ENCODE measurements at regions not wholly inside any gene's neighbourhood (a gene's known extent, or its start where the extent isn't known, plus 50 kb on each side); places are given as distances from the start of the nearest gene placed in this dataset.

GRCh38 chr1:168640836-168641235 lies 64.4 kb downstream of the XCL1 start:
- H3K23ac ChIP-seq (ENCODE audit: low read depth, low read length) = no peak overlapping the region
- no peak for DNase-seq
- H2AK5ac ChIP-seq (ENCODE audit: low read depth, low read length) = no peak overlapping the region
- no peak overlapping the region for H4K8ac ChIP-seq (ENCODE audit: low read depth in 2 of 2, low read length in 2 of 2)
- H3K9ac ChIP-seq (ENCODE audit: low read depth, low read length) = no peak overlapping the region
- no CpG with 5 or more reads among the region's 3 CpGs for WGBS, 2 experiments (ENCODE audit: extremely low coverage in 2 of 2, insufficient read length in 1 of 2)
- POLR2A ChIA-PET (ENCODE audit: unreplicated experiment) = no interaction called here
- no TSS peak for BruUV-seq (replicated peaks)
- H2BK20ac ChIP-seq (ENCODE audit: low read depth, low read length) = no peak overlapping the region
- H3K9me3 ChIP-seq (ENCODE audit: control insufficient read depth, insufficient read depth, low read length) = no peaks in the 10 kb centered on the region
- no peak overlapping the region for H2BK120ac ChIP-seq (ENCODE audit: low read depth, low read length)
- dilution Hi-C loops (cut with HindIII; ENCODE audit: low sequenced_read_pairs, unreplicated experiment) = no loop called here
- in situ Hi-C loops (cut with MboI; ENCODE audit: low sequenced_read_pairs) = no loop called here
- no peak overlapping the region for H2AK9ac ChIP-seq (replicated peaks; ENCODE audit: low read depth, low read length, poor library complexity)
- H3K27ac ChIP-seq (ENCODE audit: insufficient read depth, low read length) = no peak overlapping the region
- intact Hi-C loops (cut with micrococcal nuclease) = no loop called here
- ATAC-seq (ENCODE audit: low read depth) = no peak
- TF ChIP-seq RCOR1 (IDR thresholded peaks at IDR 0.05; ENCODE audit: insufficient replicate concordance, low read length) (no peak), CTCF (conservative IDR thresholded peaks at IDR 0.05; ENCODE audit: low read depth, low read length) (no peak), RAD21 (IDR thresholded peaks at IDR 0.05; ENCODE audit: low read length) (no peak), MXI1 (IDR thresholded peaks at IDR 0.05; ENCODE audit: borderline replicate concordance, low read depth, low read length) (no peak), BHLHE40 (IDR thresholded peaks at IDR 0.05; ENCODE audit: low read depth, low read length) (no peak), SMC3 (IDR thresholded peaks at IDR 0.05; ENCODE audit: low read depth, low read length) (no peak), FOS (IDR thresholded peaks at IDR 0.05; ENCODE audit: low read depth, low read length) (no peak), MAZ (IDR thresholded peaks at IDR 0.05; ENCODE audit: borderline replicate concordance, low read depth, low read length) (no peak), POLR2A (IDR thresholded peaks at IDR 0.05; ENCODE audit: low read depth, low read length) (no peak), CEBPB (IDR thresholded peaks at IDR 0.05; ENCODE audit: low read depth, low read length) (no peak), CHD1 (IDR thresholded peaks at IDR 0.05; ENCODE audit: low read depth, low read length) (no peak), RFX5 (IDR thresholded peaks at IDR 0.05; ENCODE audit: low read depth, low read length) (no peak)
- TF ChIP-seq, protein P1, sequence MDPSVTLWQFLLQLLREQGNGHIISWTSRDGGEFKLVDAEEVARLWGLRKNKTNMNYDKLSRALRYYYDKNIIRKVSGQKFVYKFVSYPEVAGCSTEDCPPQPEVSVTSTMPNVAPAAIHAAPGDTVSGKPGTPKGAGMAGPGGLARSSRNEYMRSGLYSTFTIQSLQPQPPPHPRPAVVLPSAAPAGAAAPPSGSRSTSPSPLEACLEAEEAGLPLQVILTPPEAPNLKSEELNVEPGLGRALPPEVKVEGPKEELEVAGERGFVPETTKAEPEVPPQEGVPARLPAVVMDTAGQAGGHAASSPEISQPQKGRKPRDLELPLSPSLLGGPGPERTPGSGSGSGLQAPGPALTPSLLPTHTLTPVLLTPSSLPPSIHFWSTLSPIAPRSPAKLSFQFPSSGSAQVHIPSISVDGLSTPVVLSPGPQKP (IDR thresholded peaks at IDR 0.05; ENCODE audit: borderline replicate concordance, low read depth, low read length) = no peak
- H3K18ac ChIP-seq (ENCODE audit: low read depth, low read length) = no peak overlapping the region
- no peak overlapping the region for H3K14ac ChIP-seq (replicated peaks; ENCODE audit: low read depth, low read length)
- H3K79me1 ChIP-seq (ENCODE audit: low read depth in 1 of 2, low read length in 2 of 2) = no peaks in the 10 kb centered on the region
- no peak overlapping the region for H4K5ac ChIP-seq (ENCODE audit: low read depth, low read length)
- no peak overlapping the region for H3K4ac ChIP-seq (ENCODE audit: low read depth, low read length)
- H3K56ac ChIP-seq (ENCODE audit: extremely low read depth, insufficient read depth, low read length) = no peak overlapping the region
- CTCF ChIA-PET = no interaction called here
- H3K27me3 ChIP-seq (ENCODE audit: control insufficient read depth, insufficient read depth, low read length) = no peaks in the 10 kb centered on the region
- H2BK15ac ChIP-seq (ENCODE audit: low read depth, low read length) = no peak overlapping the region
- no peak overlapping the region for H2BK5ac ChIP-seq (ENCODE audit: low read depth, low read length, poor library complexity, severe bottlenecking)
- no peaks in the 10 kb centered on the region for H3K4me1 ChIP-seq (ENCODE audit: control insufficient read depth, insufficient read depth, low read length)
- H3K4me3 ChIP-seq (ENCODE audit: insufficient read depth, low read depth, low read length) = no peak overlapping the region
- H3K4me2 ChIP-seq (ENCODE audit: low read depth, low read length) = no peak overlapping the region
- H3K36me3 ChIP-seq (ENCODE audit: control insufficient read depth, insufficient read depth, low read length) = no peaks in the 10 kb centered on the region
- H4K91ac ChIP-seq (ENCODE audit: insufficient read depth, low read depth, low read length) = no peak overlapping the region
- H2AFZ ChIP-seq (replicated peaks; ENCODE audit: low read length, poor library complexity) = no peak overlapping the region
- no peaks in the 10 kb centered on the region for H4K20me1 ChIP-seq (ENCODE audit: insufficient read depth, low read length)
- no peaks in the 10 kb centered on the region for H3K9me1 ChIP-seq (ENCODE audit: insufficient read depth, low read length)

All from IMR-90 (cell line).